SU-DHL-6 (cell line): ENCODE measurements at regions not wholly inside any gene's neighbourhood (a gene's known extent, or its start where the extent isn't known, plus 50 kb on each side); places are given as distances from the start of the nearest gene placed in this dataset.
"Not testable (repeated sequence)": the region's sequence is repeated elsewhere in the genome, so short reads cannot be mapped to it uniquely, and the experiment has no call there.

Experiments
- H2AFZ ChIP-seq: fragments of 200-600 bp; sonication (generic); 2 replicates; pipeline ENCODE4 v1.6.1; 2014; ENCODE audit warnings: low read depth, mild to moderate bottlenecking, moderate library complexity, mixed read lengths, antibody characterized with exemption, low read length; ENCODE audit not compliant: severe bottlenecking
- H3F3A ChIP-seq: fragments of 200-600 bp; shearing (Covaris generic); 2 replicates; pipeline ENCODE4 v1.6.0; 2016; ENCODE audit warnings: antibody characterized with exemption, mild to moderate bottlenecking; ENCODE audit not compliant: insufficient read depth
- H3K27ac ChIP-seq: fragments of 200-600 bp; sonication (generic); 2 replicates; pipeline ENCODE4 v1.5.1; 2016; ENCODE audit warnings: low read depth, mild to moderate bottlenecking, low read length, moderate library complexity, mixed read lengths
- H3K27me3 ChIP-seq: fragments of 200-600 bp; sonication (generic), shearing (Covaris generic); 2 replicates; pipeline ENCODE4 v1.6.0; 2014; ENCODE audit warnings: mild to moderate bottlenecking, low read length
- H3K36me3 ChIP-seq: fragments of 200-600 bp; sonication (generic); 2 replicates; pipeline ENCODE4 v1.6.1; 2014; ENCODE audit warnings: mild to moderate bottlenecking, low read length, mixed read lengths
- H3K4me2 ChIP-seq: fragments of 300-600, 200-600 bp; shearing (Covaris generic), sonication (generic); 2 replicates; pipeline ENCODE4 v1.6.0; 2014; ENCODE audit warnings: low read length, low read depth, mild to moderate bottlenecking; ENCODE audit not compliant: poor library complexity, severe bottlenecking
- H3K4me3 ChIP-seq: fragments of 200-600 bp; sonication (generic); 2 replicates; pipeline ENCODE4 v1.5.1; 2014; ENCODE audit warnings: antibody characterized with exemption, low read length, mild to moderate bottlenecking, mixed read lengths; ENCODE audit not compliant: insufficient read depth, poor library complexity, severe bottlenecking
- H3K79me2 ChIP-seq: fragments of 200-600 bp; sonication (generic); 2 replicates; pipeline ENCODE4 v1.6.1; 2014; ENCODE audit warnings: mild to moderate bottlenecking, low read length, moderate library complexity; ENCODE audit not compliant: insufficient read depth
- H3K9ac ChIP-seq: fragments of 200-600 bp; sonication (generic); 2 replicates; pipeline ENCODE4 v1.7.0; 2014; ENCODE audit warnings: mild to moderate bottlenecking, low read length
- H3K9me2 ChIP-seq: fragments of 200-600 bp; sonication (generic); replicated peaks from 2 replicates; pipeline ENCODE4 v1.6.1; 2014; ENCODE audit warnings: low read length; ENCODE audit not compliant: insufficient read depth
- H3K9me3 ChIP-seq: fragments of 200-600 bp; sonication (generic); 2 replicates; pipeline ENCODE4 v1.6.1; 2014; ENCODE audit warnings: low read length, mixed read lengths; ENCODE audit not compliant: insufficient read depth
- H4K20me1 ChIP-seq: fragments of 200-600 bp; sonication (generic); 2 replicates; pipeline ENCODE4 v1.6.1; 2014; ENCODE audit warnings: low read depth, mild to moderate bottlenecking, antibody characterized with exemption, low read length, moderate library complexity, mixed read lengths
- CTCF ChIP-seq: fragments of 200-600 bp; sonication (generic); IDR thresholded peaks from one replicate; pipeline ENCODE4 v1.5.1; 2017; ENCODE audit warnings: antibody characterized with exemption, mild to moderate bottlenecking, low read length, moderate library complexity; ENCODE audit not compliant: insufficient read depth, poor library complexity, severe bottlenecking
- EZH2phosphoT487 ChIP-seq: fragments of 200-600 bp; sonication (generic), shearing (Covaris generic); conservative IDR thresholded peaks from 2 replicates; pipeline ENCODE4 v1.6.1; 2018; ENCODE audit warnings: mild to moderate bottlenecking, antibody characterized with exemption, low read length, moderate library complexity, mixed read lengths

- no peaks in the 10 kb centered on the region for H3K79me2 ChIP-seq
- H3F3A ChIP-seq = no peaks in the 10 kb centered on the region
- no peaks in the 10 kb centered on the region for H3K9me3 ChIP-seq
- no peak overlapping the region for H3K4me3 ChIP-seq
- TF ChIP-seq CTCF = no peak
- TF ChIP-seq EZH2phosphoT487 = no peak
- no peak overlapping the region for H3K4me2 ChIP-seq
- no peaks in the 10 kb centered on the region for H3K27me3 ChIP-seq
- H3K36me3 ChIP-seq = no peaks in the 10 kb centered on the region
- no peak overlapping the region for H3K9ac ChIP-seq
- H3K27ac ChIP-seq = no peak overlapping the region
- H4K20me1 ChIP-seq = no peaks in the 10 kb centered on the region
- no peak overlapping the region for H2AFZ ChIP-seq
- H3K9me2 ChIP-seq = no peaks in the 10 kb centered on the region
These were observed 84.7 kb downstream of the LARP7 start for GRCh38 chr4:112721627-112722026.

DNA sequence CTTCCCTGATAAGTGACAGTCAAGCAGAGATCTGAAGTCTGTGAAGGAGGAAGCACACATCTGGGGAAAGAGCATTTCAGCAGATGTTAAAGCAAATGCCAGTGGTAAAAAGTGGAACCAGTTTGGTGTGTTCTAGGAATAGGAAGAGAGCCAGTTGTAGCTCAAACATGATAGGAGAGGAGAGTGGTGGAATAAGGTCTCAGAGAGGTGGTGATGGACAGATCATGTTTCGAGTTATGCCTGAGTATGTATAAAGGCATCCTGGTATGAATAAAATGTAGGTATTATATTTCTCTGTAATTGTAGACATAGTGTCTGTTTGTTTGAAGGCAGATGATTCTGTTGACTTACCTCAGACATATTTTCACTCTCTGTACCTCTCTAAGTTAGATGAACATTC lies 89.1 kb downstream of the LARP7 start:
- Histone ChIP-seq H4K20me1 (no peaks in the 10 kb centered on the region), H3K4me3 (no peak overlapping the region), H3K36me3 (no peaks in the 10 kb centered on the region), H2AFZ (no peak overlapping the region), H3K79me2 (no peaks in the 10 kb centered on the region), H3K4me2 (no peak overlapping the region), H3K27ac (no peak overlapping the region), H3K9me3 (no peaks in the 10 kb centered on the region), H3K9me2 (no peaks in the 10 kb centered on the region), H3K9ac (no peak overlapping the region), H3K27me3 (no peaks in the 10 kb centered on the region), H3F3A (no peaks in the 10 kb centered on the region)
- TF ChIP-seq EZH2phosphoT487 = no peak
- TF ChIP-seq CTCF = no peak

GRCh38 chr4:112727728-112728127 lies 90.8 kb downstream of the LARP7 start:
- not testable (repeated sequence) for H3K27ac ChIP-seq, H3F3A ChIP-seq, H3K9me2 ChIP-seq, H3K4me3 ChIP-seq, H3K9ac ChIP-seq, H2AFZ ChIP-seq, H3K27me3 ChIP-seq, H3K4me2 ChIP-seq, H3K79me2 ChIP-seq, H4K20me1 ChIP-seq, H3K36me3 ChIP-seq, H3K9me3 ChIP-seq

- no peaks in the 10 kb centered on the region for H3K27me3 ChIP-seq
- H3K9me3 ChIP-seq = no peaks in the 10 kb centered on the region
- H3K9me2 ChIP-seq = no peaks in the 10 kb centered on the region
- H3K27ac ChIP-seq = no peak overlapping the region
- H4K20me1 ChIP-seq = no peaks in the 10 kb centered on the region
- H3K4me3 ChIP-seq = no peak overlapping the region
- H2AFZ ChIP-seq = no peak overlapping the region
- TF ChIP-seq CTCF (no peak), EZH2phosphoT487 (no peak)
- no peaks in the 10 kb centered on the region for H3K36me3 ChIP-seq
- H3K4me2 ChIP-seq = no peak overlapping the region
- no peak overlapping the region for H3K9ac ChIP-seq
- H3K79me2 ChIP-seq = no peaks in the 10 kb centered on the region
- no peaks in the 10 kb centered on the region for H3F3A ChIP-seq
These were observed 94.8 kb downstream of the LARP7 start for GRCh38 chr4:112731715-112732114.
